G401.6 (cell line): ENCODE measurements at regions not wholly inside any gene's neighbourhood (a gene's known extent, or its start where the extent isn't known, plus 50 kb on each side); places are given as distances from the start of the nearest gene placed in this dataset.

Experiments used
- FAIRE-seq: peaks from 2 replicates; lab custom pipeline; 2012; peaks lifted over from hg19 to GRCh38; lab: Jason Lieb, UNC

- no peak for FAIRE-seq
Observed at GRCh38 chr7:25515633-25516275, 287.5 kb upstream of the NPVF start.

DNA sequence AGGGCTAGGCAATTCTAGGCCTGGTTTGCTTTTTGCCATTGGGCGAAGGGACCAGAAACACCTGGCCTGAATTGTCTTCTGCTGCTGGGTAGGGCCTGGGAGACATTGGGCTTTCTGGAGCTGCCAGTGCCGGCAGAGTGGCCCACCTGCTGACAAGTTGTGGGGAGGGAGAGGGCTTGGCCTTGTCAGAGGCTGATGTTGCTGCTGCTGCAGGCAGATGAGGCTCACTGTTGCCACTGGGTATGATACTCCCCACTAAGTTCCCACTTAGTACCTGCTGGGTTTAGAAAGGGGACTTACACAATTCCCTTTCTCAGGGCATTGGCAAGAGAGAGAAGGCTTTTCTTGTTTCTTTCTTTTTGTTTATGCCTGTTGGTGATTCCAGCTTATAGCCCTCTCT, 289.6 kb upstream of the NPVF start:
- FAIRE-seq = no peak

DNA sequence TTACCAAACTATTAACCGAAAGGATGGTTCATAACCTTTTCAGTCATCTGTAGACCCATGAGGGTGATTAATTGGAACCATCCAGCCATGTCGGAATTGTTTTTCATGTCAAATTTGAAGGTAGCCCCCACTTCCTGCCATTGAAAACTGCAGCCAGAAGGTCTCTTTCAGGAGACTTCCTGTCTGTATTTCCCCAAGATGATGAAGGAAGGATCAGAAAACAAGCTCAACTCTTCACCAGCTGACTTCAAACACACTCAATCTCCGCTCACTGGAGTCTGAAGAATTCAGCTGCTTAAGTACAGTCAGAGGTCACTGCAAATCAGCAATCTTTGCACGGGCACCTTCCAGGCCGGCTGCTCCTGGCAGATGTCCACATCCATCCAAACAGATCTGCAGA, 291.7 kb upstream of the NPVF start:
- no peak for FAIRE-seq

DNA sequence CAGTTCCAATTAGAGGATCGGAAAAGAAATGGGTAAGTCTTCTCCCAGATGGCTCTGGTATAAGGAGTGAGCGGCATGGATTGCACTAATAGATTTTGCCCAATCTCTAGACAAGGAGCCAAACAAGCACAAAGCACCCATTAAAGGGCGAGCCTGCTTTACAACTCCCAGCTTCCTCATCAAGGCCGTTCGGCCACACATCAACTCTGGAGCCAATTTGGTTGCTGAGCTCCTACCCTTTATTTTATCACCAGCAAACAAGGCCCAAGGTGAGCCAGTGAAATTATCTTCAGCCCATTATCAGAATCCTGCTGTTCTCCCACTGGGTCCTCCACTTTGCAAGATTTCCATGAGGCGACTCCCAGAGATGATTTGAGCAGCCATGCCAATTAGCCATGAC, 292.2 kb upstream of the NPVF start:
- FAIRE-seq = no peak

- FAIRE-seq = no peak
Observed at GRCh38 chr7:25521236-25521635, 292.9 kb upstream of the NPVF start.

- no peak for FAIRE-seq
Observed at GRCh38 chr7:25522727-25523126, 294.4 kb upstream of the NPVF start.

- no peak for FAIRE-seq
Observed at GRCh38 chr7:25527665-25528170, 299.4 kb upstream of the NPVF start.

DNA sequence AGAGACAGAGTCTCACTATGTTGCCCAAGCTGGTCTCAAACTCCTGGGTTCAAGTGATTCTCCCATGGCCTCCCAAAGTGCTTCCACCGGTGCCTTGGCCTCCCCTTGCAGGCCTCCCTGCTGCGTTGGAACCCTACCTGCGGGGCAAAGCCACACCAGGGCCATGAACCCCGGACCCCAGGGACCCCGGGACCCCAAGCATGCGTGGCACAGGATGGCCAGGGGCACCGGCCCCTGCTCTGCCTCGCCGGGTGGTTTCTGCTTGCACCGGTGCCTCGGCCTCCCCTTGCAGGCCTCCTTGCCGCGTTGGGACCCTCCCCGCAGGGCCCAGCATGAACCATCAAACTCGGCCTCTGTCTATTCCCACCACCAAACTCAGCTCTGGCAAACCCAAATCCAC, 301.0 kb upstream of the NPVF start:
- no peak for FAIRE-seq

- FAIRE-seq = no peak
Observed at GRCh38 chr7:25536851-25537250, 308.6 kb upstream of the NPVF start.

GRCh38 chr7:25537662-25538375, 309.5 kb upstream of the NPVF start:
- FAIRE-seq = no peak

- FAIRE-seq = no peak
Observed at GRCh38 chr7:25541094-25541821, 313.0 kb upstream of the NPVF start.

- FAIRE-seq = no peak
Observed at GRCh38 chr7:25541877-25542276, 313.6 kb upstream of the NPVF start.

DNA sequence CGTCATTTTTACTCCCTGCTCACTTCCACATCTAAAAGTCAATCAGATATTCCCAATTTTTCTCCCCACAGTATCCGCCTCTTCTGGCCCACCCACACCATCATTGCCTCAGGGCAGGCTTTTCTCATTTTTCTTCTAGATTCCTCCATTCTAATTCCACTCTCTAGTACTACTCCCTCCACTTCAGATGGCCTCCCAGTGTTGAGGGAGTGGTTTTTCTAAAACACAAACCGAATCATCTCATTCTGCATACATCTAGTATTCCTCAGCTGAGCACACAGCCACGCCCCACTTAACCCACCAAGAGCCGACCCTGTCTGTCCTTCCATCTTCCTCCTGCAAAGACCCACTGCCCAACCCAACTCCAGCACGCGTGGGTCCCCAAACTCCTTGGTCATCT, 314.9 kb upstream of the NPVF start:
- FAIRE-seq = no peak

DNA sequence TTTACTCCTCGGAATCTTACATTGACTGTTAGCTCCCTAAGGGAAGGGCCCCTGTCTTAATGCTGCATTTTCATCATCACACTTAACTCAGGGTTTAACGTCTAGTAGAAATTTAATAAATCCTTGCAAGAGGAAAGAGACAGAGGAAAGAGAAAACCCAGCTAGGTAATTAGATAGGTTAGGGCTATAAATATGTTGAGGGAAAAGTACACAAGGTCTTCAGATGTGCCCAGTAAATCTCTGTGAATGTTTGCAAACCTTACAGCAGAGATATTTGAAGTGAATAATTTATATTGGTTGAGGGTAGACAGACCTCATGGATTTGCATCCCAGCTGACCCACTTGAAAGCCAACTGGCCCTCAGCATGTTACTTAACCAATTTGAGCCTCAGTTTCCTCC, 315.5 kb upstream of the NPVF start:
- no peak for FAIRE-seq

- FAIRE-seq = no peak
Observed at GRCh38 chr7:25544254-25544653, 316.0 kb upstream of the NPVF start.

- no peak for FAIRE-seq
Observed at GRCh38 chr7:25545124-25546008, 317.1 kb upstream of the NPVF start.

GRCh38 chr7:25546306-25546705, 318.0 kb upstream of the NPVF start:
- FAIRE-seq = no peak

DNA sequence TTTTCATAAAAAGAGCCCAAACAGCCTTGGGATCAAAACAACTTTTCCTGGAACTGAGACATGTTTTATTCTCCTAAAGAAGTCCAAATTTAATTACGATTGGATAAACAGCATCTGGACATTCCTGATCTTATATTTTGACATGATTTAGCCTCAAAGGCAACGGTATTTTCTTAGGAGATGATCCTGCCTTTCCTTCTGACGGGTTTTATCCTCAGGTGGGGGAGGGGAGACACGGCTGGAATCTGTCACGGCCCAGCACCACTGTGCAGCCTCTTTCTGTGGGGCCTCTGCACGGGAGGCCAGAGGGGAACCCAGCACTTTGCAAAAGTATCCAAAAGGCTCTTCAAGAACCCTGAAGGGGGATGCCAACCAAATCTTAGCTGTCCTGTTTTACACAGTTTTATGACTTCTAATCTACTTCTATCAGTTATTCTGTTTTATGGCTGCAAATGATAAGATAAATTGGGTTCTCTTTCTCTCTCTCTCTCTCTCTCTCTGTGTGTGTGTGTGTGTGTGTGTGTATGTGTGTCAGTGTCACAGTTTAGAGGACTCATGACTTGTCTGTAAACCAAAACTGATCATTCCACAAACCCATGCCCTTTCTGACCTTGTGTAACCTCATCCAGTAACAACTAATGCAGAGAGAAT, 321.1 kb upstream of the NPVF start:
- FAIRE-seq = no peak

- no peak for FAIRE-seq
Observed at GRCh38 chr7:25550149-25550548, 321.9 kb upstream of the NPVF start.

DNA sequence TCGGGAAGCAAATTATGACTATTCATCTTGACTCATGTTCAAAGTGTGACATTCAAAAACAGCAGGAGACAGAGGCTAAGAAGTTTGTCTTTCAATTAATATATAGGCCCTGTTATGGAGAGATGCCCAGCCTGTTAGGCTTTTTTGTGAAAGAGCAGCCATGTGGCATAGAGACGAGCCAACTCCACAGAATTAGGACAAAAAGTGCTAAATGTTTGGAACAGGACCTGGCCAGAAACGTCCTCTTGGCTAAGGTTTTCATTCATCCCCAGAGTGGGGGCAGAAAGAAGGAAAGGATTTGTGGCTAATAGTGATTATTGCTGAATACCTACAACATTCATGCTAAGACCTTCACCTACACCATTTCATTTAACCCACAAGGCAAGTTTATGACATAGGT, 324.7 kb upstream of the NPVF start:
- FAIRE-seq = no peak

GRCh38 chr7:25553580-25554291, 325.4 kb upstream of the NPVF start:
- FAIRE-seq = no peak
